Endodermal cell (in vitro differentiated cells): ENCODE measurements at regions not wholly inside any gene's neighbourhood (a gene's known extent, or its start where the extent isn't known, plus 50 kb on each side); places are given as distances from the start of the nearest gene placed in this dataset.

ENCODE experiments used
- DNase-seq: peaks from one replicate; pipeline ENCODE4 v3.0.0-alpha.2; 2017
- H3K27ac ChIP-seq: 2 replicates; pipeline ENCODE4 v1.5.1; 2013; ENCODE audit warnings: mild to moderate bottlenecking, low read depth, low read length, moderate library complexity
- H3K27me3 ChIP-seq: 2 replicates; pipeline ENCODE4 v1.6.1; 2013; ENCODE audit warnings: mild to moderate bottlenecking, low read length, moderate library complexity; ENCODE audit not compliant: insufficient read depth, control insufficient read depth, poor library complexity, severe bottlenecking
- H3K36me3 ChIP-seq: 2 replicates; pipeline ENCODE4 v1.7.0; 2013; ENCODE audit warnings: mild to moderate bottlenecking, low read length, moderate library complexity; ENCODE audit not compliant: control insufficient read depth, insufficient read depth
- H3K4me1 ChIP-seq: one replicate; pipeline ENCODE4 v1.7.0; 2013; ENCODE audit warnings: low read length; ENCODE audit not compliant: control insufficient read depth, insufficient read depth
- H3K4me3 ChIP-seq: 2 replicates; pipeline ENCODE4 v1.5.1; 2013; ENCODE audit warnings: mild to moderate bottlenecking, low read length, moderate library complexity
- H3K9ac ChIP-seq: 2 replicates; pipeline ENCODE4 v1.6.1; 2013; ENCODE audit warnings: mild to moderate bottlenecking, low read length, moderate library complexity; ENCODE audit not compliant: poor library complexity, severe bottlenecking; ENCODE audit errors: extremely low read depth
- H3K9me3 ChIP-seq: 2 replicates; pipeline ENCODE4 v1.6.1; 2013; ENCODE audit warnings: mild to moderate bottlenecking, low read length, moderate library complexity; ENCODE audit not compliant: control insufficient read depth
- H3K27ac Mint-ChIP-seq: 2 replicates; pipeline ENCODE4 v1.8.0; 2020; ENCODE audit warnings: mixed read lengths
- H3K27me3 Mint-ChIP-seq: 2 replicates; pipeline ENCODE4 v1.8.0; 2021; ENCODE audit warnings: mild to moderate bottlenecking, mixed read lengths; ENCODE audit not compliant: insufficient read depth
- H3K36me3 Mint-ChIP-seq: 2 replicates; pipeline ENCODE4 v1.8.0; 2020; ENCODE audit warnings: low read depth, mixed read lengths
- H3K4me1 Mint-ChIP-seq: 2 replicates; pipeline ENCODE4 v1.8.0; 2020; ENCODE audit warnings: mixed read lengths
- H3K4me3 Mint-ChIP-seq: 2 replicates; pipeline ENCODE4 v1.8.0; 2020; ENCODE audit warnings: mild to moderate bottlenecking, moderate library complexity, mixed read lengths
- H3K9me3 Mint-ChIP-seq: 2 replicates; pipeline ENCODE4 v1.8.0; 2020; ENCODE audit warnings: mild to moderate bottlenecking, mixed read lengths
- WGBS, 2 experiments: methylation state at CpG; one replicate each; pipeline versions ENCODE4 v1.1.5 to v1.1.7; 2013; ENCODE audit warnings: missing lambda C conversion rate in 2 of 2, mixed read lengths in 1 of 2; ENCODE audit not compliant: insufficient coverage in 1 of 2, insufficient read length in 1 of 2; 5-methylcytosine and 5-hydroxymethylcytosine counted together
- TF ChIP-seq, protein P1 (sequence below): fragments of 200-600 bp; sonication (generic); conservative IDR thresholded peaks from 2 replicates; pipeline ENCODE4 v1.5.0; 2021; ENCODE audit warnings: antibody characterized with exemption, mild to moderate bottlenecking

- no peak for DNase-seq
- Histone ChIP-seq H3K9ac (no peak overlapping the region), H3K4me1 (no peaks in the 10 kb centered on the region), H3K27ac (no peak overlapping the region), H3K4me3 (no peak overlapping the region), H3K9me3 (no peaks in the 10 kb centered on the region), H3K27me3 (no peaks in the 10 kb centered on the region), H3K36me3 (no peaks in the 10 kb centered on the region)
- H3K27ac Mint-ChIP-seq: no peak overlapping the region
- H3K36me3 Mint-ChIP-seq: no peaks in the 10 kb centered on the region
- TF ChIP-seq, protein P1, sequence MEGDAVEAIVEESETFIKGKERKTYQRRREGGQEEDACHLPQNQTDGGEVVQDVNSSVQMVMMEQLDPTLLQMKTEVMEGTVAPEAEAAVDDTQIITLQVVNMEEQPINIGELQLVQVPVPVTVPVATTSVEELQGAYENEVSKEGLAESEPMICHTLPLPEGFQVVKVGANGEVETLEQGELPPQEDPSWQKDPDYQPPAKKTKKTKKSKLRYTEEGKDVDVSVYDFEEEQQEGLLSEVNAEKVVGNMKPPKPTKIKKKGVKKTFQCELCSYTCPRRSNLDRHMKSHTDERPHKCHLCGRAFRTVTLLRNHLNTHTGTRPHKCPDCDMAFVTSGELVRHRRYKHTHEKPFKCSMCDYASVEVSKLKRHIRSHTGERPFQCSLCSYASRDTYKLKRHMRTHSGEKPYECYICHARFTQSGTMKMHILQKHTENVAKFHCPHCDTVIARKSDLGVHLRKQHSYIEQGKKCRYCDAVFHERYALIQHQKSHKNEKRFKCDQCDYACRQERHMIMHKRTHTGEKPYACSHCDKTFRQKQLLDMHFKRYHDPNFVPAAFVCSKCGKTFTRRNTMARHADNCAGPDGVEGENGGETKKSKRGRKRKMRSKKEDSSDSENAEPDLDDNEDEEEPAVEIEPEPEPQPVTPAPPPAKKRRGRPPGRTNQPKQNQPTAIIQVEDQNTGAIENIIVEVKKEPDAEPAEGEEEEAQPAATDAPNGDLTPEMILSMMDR: no peak
- H3K4me1 Mint-ChIP-seq: peaks cover 2% of the 10 kb centered on the region
- H3K9me3 Mint-ChIP-seq: no peaks in the 10 kb centered on the region
- WGBS, 2 experiments: 50% methylated on average over 1 of the region's 1 CpG; no CpG with 5 or more reads in 1 of the 2 experiments
- no peak overlapping the region for H3K4me3 Mint-ChIP-seq
- H3K27me3 Mint-ChIP-seq: no peaks in the 10 kb centered on the region
These were observed 325.0 kb downstream of the FBXO8 start for GRCh38 chr4:173958445-173958844.

DNA sequence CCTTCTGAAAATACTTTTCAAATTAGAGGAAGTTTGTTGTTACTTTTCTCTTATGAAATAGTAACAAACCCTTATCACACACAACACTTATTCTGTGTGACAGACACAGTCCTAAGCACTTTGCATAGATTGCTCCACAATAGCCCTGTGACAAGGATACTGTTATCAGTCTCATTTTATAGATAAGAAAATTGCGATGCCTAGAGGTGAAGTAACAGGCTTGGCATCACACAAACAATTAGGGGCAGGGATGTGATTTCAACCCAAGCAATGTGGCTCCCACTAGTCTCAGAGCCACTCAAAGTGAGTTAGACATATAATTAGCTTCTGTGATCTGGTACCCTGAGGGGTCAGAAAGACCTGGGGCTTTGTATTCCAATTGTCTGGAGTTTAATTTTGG is 339.9 kb downstream of the FBXO8 start:
- Histone ChIP-seq H3K27ac (no peak overlapping the region), H3K36me3 (no peaks in the 10 kb centered on the region), H3K9me3 (no peaks in the 10 kb centered on the region), H3K4me3 (peak overlapping the region; percentile 34), H3K4me1 (peaks cover 18% of the 10 kb centered on the region), H3K9ac (no peak overlapping the region), H3K27me3 (peaks cover 13% of the 10 kb centered on the region)
- no peak overlapping the region for H3K4me3 Mint-ChIP-seq
- H3K9me3 Mint-ChIP-seq: no peaks in the 10 kb centered on the region
- H3K27ac Mint-ChIP-seq: no peak overlapping the region
- no peaks in the 10 kb centered on the region for H3K36me3 Mint-ChIP-seq
- H3K27me3 Mint-ChIP-seq: no peaks in the 10 kb centered on the region
- no peak for DNase-seq
- peaks cover 36% of the 10 kb centered on the region for H3K4me1 Mint-ChIP-seq
- WGBS, 2 experiments: 9 to 50% methylated on average over 1 of the region's 1 CpG
- TF ChIP-seq, protein P1: no peak

- no peak overlapping the region for H3K9ac ChIP-seq
- TF ChIP-seq, protein P1: no peak
- no peak overlapping the region for H3K4me3 ChIP-seq
- peaks cover 22% of the 10 kb centered on the region for H3K4me1 ChIP-seq
- DNase-seq: no peak
- no peak overlapping the region for H3K4me3 Mint-ChIP-seq
- H3K4me1 Mint-ChIP-seq: peaks cover 46% of the 10 kb centered on the region
- no peak overlapping the region for H3K27ac Mint-ChIP-seq
- no peaks in the 10 kb centered on the region for H3K36me3 Mint-ChIP-seq
- H3K9me3 Mint-ChIP-seq: no peaks in the 10 kb centered on the region
- H3K27ac ChIP-seq: no peak overlapping the region
- 84 to 93% methylated on average over 4 to 5 of the region's 5 CpGs for WGBS, 2 experiments
- H3K27me3 ChIP-seq: no peaks in the 10 kb centered on the region
- H3K9me3 ChIP-seq: no peaks in the 10 kb centered on the region
- no peaks in the 10 kb centered on the region for H3K27me3 Mint-ChIP-seq
- H3K36me3 ChIP-seq: no peaks in the 10 kb centered on the region
These were observed 343.3 kb downstream of the FBXO8 start for GRCh38 chr4:173940146-173940545.
